T-helper 1 cell treated with Interleukin-12 subunit alpha and Interleukin-12 subunit beta and Interleukin-4 antibody, amounts not matched to agents 30 μg/mL and 1 μg/mL, for 36 hours (primary cell): ENCODE measurements at regions not wholly inside any gene's neighbourhood (a gene's known extent, or its start where the extent isn't known, plus 50 kb on each side); places are given as distances from the start of the nearest gene placed in this dataset.

Source experiments
- H3K27ac Mint-ChIP-seq: one replicate; pipeline ENCODE4 v1.8.0; 2021; ENCODE audit warnings: mild to moderate bottlenecking, mixed read lengths
- H3K27me3 Mint-ChIP-seq: one replicate; pipeline ENCODE4 v1.8.0; 2021; ENCODE audit warnings: low read depth, mixed read lengths
- H3K36me3 Mint-ChIP-seq: one replicate; pipeline ENCODE4 v1.8.0; 2021; ENCODE audit warnings: low read depth, mixed read lengths
- H3K4me1 Mint-ChIP-seq: one replicate; pipeline ENCODE4 v1.8.0; 2021; ENCODE audit warnings: low read depth, mixed read lengths
- H3K4me3 Mint-ChIP-seq: one replicate; pipeline ENCODE4 v1.8.0; 2021; ENCODE audit warnings: mild to moderate bottlenecking, moderate library complexity, mixed read lengths
- H3K9me3 Mint-ChIP-seq: one replicate; pipeline ENCODE4 v1.8.0; 2021; ENCODE audit warnings: mixed read lengths

DNA sequence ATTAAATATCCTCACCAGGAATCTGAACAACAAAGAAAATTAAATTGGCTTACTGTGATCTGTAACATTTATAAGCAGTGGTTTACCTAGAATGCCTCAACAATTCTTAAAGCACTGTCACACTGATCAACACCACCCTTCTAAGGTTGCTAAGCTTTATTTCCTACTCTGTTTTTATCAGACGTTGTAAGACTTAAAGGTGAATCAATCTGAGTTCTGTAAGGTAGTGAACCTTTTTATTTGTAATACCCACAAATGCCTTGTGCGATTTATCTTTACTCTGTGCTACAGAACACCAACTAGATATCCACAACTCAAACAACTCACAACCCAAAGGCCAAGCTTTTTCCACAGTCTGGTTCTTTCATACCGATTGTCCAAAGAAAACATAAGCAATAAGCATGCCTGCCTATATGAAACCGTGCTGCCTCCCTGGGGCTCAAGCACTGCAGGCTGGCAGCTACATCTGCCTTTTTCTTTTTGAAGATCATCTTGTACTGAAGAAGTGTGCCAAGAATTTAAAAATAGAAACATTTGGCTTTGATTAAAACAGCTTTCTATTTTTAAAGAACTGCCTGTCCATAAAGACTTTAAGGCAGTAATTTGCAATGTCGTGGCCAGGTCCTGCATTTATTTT is 490.7 kb downstream of the NUP35 start:
- no peaks in the 10 kb centered on the region for H3K36me3 Mint-ChIP-seq
- no peaks in the 10 kb centered on the region for H3K27me3 Mint-ChIP-seq
- H3K27ac Mint-ChIP-seq = no peak overlapping the region
- peaks cover 16% of the 10 kb centered on the region for H3K9me3 Mint-ChIP-seq
- no peak overlapping the region for H3K4me3 Mint-ChIP-seq
- H3K4me1 Mint-ChIP-seq = no peaks in the 10 kb centered on the region

DNA sequence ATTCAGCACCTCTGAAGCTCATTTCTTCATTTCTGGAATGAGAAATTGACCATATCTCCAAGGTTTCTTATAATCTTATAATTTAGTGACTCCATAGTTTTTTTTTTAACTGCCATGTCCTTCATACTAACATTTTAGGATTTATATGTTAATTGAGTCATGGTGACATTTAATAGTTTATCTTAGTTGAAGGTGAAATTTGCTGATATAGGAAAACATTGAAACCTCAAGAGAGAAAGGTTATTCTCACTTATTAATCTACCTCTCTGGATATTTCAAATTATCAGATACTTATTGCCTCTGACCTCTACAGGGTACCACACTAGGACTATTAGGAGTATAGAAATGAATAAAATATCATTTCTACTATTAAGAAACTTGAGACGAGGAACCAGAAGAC is 499.0 kb downstream of the NUP35 start:
- H3K4me1 Mint-ChIP-seq = no peaks in the 10 kb centered on the region
- H3K4me3 Mint-ChIP-seq = no peak overlapping the region
- no peak overlapping the region for H3K27ac Mint-ChIP-seq
- peaks cover 20% of the 10 kb centered on the region for H3K9me3 Mint-ChIP-seq
- H3K36me3 Mint-ChIP-seq = no peaks in the 10 kb centered on the region
- H3K27me3 Mint-ChIP-seq = no peaks in the 10 kb centered on the region

- no peaks in the 10 kb centered on the region for H3K4me1 Mint-ChIP-seq
- H3K27me3 Mint-ChIP-seq = no peaks in the 10 kb centered on the region
Measured at GRCh38 chr2:183630964-183631363, 506.7 kb downstream of the NUP35 start.

DNA sequence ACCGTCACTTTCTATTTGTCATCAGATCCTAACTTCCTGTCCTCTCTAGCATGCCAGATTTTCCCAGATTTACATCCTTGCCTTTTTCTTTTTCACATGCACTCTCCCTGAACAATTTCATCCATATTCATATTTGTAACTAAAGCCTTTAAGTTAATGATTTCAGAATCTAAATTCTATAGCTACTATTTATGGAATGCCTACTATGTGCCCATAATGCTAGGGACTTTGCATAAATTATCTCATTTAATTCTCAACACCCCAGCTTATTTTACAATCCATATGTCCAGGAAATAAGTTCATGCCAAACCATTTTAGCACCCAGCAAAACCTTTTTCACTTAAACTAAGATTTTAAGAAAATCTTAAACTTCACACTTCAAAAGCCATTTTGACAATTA is 531.9 kb downstream of the NUP35 start:
- Mint-ChIP-seq H3K9me3 (peaks cover 6% of the 10 kb centered on the region), H3K27me3 (no peaks in the 10 kb centered on the region), H3K27ac (no peak overlapping the region), H3K4me3 (no peak overlapping the region), H3K4me1 (no peaks in the 10 kb centered on the region), H3K36me3 (no peaks in the 10 kb centered on the region)

More at GRCh38 chr2:183630964-183631363, 506.7 kb downstream of the NUP35 start:
- Mint-ChIP-seq H3K36me3 (no peaks in the 10 kb centered on the region), H3K9me3 (no peaks in the 10 kb centered on the region), H3K4me3 (no peak overlapping the region), H3K27ac (no peak overlapping the region)

DNA sequence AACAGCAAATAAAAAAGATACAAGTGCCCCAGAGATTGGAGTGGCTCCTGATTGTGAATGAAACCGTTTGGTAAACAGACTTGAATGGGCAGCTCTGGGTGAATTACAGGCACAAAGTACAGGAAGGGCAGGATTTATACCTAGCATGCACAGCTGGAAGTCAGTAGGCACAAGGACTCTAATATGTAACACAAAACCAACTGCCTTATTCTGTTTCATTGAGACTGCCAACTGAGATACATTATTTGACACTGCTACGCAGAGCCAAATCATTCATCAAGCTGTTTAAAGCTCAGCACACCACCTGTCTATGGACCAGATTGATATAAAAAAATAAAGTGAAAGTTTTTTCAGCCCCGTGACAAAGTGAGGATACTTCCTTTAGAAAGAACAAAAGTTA is 541.2 kb downstream of the NUP35 start:
- H3K36me3 Mint-ChIP-seq = no peaks in the 10 kb centered on the region
- H3K27me3 Mint-ChIP-seq = no peaks in the 10 kb centered on the region
- no peaks in the 10 kb centered on the region for H3K9me3 Mint-ChIP-seq
- H3K4me1 Mint-ChIP-seq = no peaks in the 10 kb centered on the region
- no peak overlapping the region for H3K4me3 Mint-ChIP-seq
- H3K27ac Mint-ChIP-seq = no peak overlapping the region

DNA sequence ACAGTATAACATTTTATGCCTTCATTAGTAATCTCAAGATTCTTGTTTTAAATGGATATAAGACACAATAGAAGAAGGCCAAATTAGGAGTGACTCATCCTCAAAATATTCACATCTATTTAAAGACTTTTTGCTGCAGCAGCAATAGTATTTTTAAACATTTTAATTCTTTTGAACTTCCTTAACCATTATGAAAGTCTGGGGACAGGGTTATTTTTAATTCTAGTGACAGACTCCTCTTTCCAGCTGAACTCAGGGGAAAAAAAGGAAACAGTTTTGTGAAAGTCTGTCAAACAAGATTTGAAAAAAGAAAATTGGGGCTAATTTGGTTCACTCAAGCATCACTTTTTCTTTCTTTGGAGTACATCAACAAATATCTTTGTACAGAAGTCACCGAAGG is 541.8 kb downstream of the NUP35 start:
- Mint-ChIP-seq H3K9me3 (no peaks in the 10 kb centered on the region), H3K36me3 (no peaks in the 10 kb centered on the region), H3K4me1 (no peaks in the 10 kb centered on the region), H3K27me3 (no peaks in the 10 kb centered on the region), H3K27ac (no peak overlapping the region), H3K4me3 (no peak overlapping the region)

GRCh38 chr2:183671233-183671632 is 547.0 kb downstream of the NUP35 start:
- Mint-ChIP-seq H3K27me3 (no peaks in the 10 kb centered on the region), H3K4me1 (no peaks in the 10 kb centered on the region), H3K36me3 (no peaks in the 10 kb centered on the region), H3K9me3 (no peaks in the 10 kb centered on the region), H3K4me3 (no peak overlapping the region), H3K27ac (no peak overlapping the region)

GRCh38 chr2:183678908-183679307 is 554.7 kb downstream of the NUP35 start:
- Mint-ChIP-seq H3K9me3 (no peaks in the 10 kb centered on the region), H3K4me1 (no peaks in the 10 kb centered on the region), H3K27me3 (no peaks in the 10 kb centered on the region), H3K27ac (no peak overlapping the region), H3K4me3 (no peak overlapping the region), H3K36me3 (no peaks in the 10 kb centered on the region)

GRCh38 chr2:183680573-183680972 is 556.3 kb downstream of the NUP35 start:
- Mint-ChIP-seq H3K36me3 (no peaks in the 10 kb centered on the region), H3K27ac (no peak overlapping the region), H3K4me3 (no peak overlapping the region), H3K4me1 (no peaks in the 10 kb centered on the region), H3K9me3 (no peaks in the 10 kb centered on the region), H3K27me3 (no peaks in the 10 kb centered on the region)

DNA sequence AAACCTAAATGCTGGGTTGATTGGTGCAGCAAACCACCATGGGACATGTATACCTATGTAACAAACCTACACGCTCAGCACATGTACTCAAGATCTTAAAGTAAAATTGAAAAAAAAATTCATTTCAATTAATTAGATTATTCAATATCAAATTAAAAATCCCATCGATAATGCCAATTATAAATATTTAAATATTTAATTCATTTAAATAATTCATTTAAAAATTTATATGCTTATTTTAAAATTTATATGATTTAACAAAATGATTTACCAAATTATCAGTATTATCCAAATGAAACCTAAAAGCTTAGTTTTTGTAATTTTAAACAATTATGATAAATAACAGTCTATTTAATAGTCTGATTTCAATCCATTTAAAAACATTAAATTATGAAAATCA is 560.4 kb downstream of the NUP35 start:
- Mint-ChIP-seq H3K27me3 (no peaks in the 10 kb centered on the region), H3K9me3 (no peaks in the 10 kb centered on the region), H3K4me1 (no peaks in the 10 kb centered on the region), H3K4me3 (no peak overlapping the region), H3K36me3 (no peaks in the 10 kb centered on the region), H3K27ac (no peak overlapping the region)

GRCh38 chr2:183696028-183696427 is 571.8 kb downstream of the NUP35 start:
- H3K27ac Mint-ChIP-seq = no peak overlapping the region
- no peaks in the 10 kb centered on the region for H3K36me3 Mint-ChIP-seq
- H3K4me1 Mint-ChIP-seq = no peaks in the 10 kb centered on the region
- no peaks in the 10 kb centered on the region for H3K27me3 Mint-ChIP-seq
- no peak overlapping the region for H3K4me3 Mint-ChIP-seq
- H3K9me3 Mint-ChIP-seq = peaks cover 9% of the 10 kb centered on the region

- no peaks in the 10 kb centered on the region for H3K27me3 Mint-ChIP-seq
- H3K36me3 Mint-ChIP-seq = no peaks in the 10 kb centered on the region
- H3K4me3 Mint-ChIP-seq = no peak overlapping the region
- no peak overlapping the region for H3K27ac Mint-ChIP-seq
- H3K9me3 Mint-ChIP-seq = peaks cover 7% of the 10 kb centered on the region
- no peaks in the 10 kb centered on the region for H3K4me1 Mint-ChIP-seq
Measured at GRCh38 chr2:183709829-183710228, 585.6 kb downstream of the NUP35 start.

DNA sequence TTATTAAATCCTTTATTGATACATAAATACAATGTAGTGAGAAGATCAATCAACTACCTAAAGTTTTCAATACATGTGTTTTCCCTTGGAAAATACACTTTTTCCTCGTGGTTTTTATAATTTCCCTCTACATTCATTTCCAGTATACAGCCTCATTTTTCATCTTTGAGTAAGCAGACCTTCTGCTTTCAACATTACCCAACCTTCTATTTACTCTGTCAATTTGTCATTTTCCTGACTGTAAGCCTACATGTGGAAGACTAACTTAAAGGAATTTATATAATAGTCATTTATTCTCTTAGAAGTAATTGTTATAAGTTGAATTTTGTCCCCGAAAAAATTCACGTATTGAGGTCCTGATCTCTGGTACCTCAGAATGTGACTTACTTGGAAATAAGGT is 594.0 kb downstream of the NUP35 start:
- Mint-ChIP-seq H3K27me3 (no peaks in the 10 kb centered on the region), H3K4me3 (no peak overlapping the region), H3K9me3 (no peaks in the 10 kb centered on the region), H3K4me1 (no peaks in the 10 kb centered on the region), H3K36me3 (no peaks in the 10 kb centered on the region), H3K27ac (no peak overlapping the region)

- H3K27me3 Mint-ChIP-seq = no peaks in the 10 kb centered on the region
- no peak overlapping the region for H3K27ac Mint-ChIP-seq
- no peaks in the 10 kb centered on the region for H3K9me3 Mint-ChIP-seq
- no peaks in the 10 kb centered on the region for H3K4me1 Mint-ChIP-seq
- no peak overlapping the region for H3K4me3 Mint-ChIP-seq
- no peaks in the 10 kb centered on the region for H3K36me3 Mint-ChIP-seq
Measured at GRCh38 chr2:183723278-183723677, 599.0 kb downstream of the NUP35 start.

GRCh38 chr2:183729380-183729779 is 605.1 kb downstream of the NUP35 start:
- H3K4me1 Mint-ChIP-seq = no peaks in the 10 kb centered on the region
- no peaks in the 10 kb centered on the region for H3K27me3 Mint-ChIP-seq
- no peaks in the 10 kb centered on the region for H3K9me3 Mint-ChIP-seq
- H3K36me3 Mint-ChIP-seq = no peaks in the 10 kb centered on the region
- H3K4me3 Mint-ChIP-seq = no peak overlapping the region
- H3K27ac Mint-ChIP-seq = no peak overlapping the region

DNA sequence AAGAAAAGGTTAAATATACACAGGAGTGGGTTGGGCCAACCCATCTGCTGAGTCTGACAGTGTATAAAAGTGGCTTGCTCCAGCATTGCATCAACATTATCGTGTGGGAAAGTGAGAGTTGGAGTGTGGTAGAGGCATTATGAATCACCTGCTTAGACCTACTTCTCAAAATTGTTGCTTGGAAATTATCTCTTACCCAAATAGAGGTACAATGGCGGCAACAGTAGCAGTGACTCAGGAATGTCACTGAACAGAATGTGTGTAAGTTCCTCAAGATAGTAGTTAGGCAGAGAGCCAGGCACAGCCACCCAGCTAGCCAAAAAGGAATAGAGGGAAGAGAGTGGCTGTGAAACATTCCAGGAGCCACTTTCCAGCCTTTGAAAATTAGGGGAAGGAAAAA is 616.0 kb downstream of the NUP35 start:
- H3K27me3 Mint-ChIP-seq = no peaks in the 10 kb centered on the region
- no peak overlapping the region for H3K4me3 Mint-ChIP-seq
- no peak overlapping the region for H3K27ac Mint-ChIP-seq
- H3K4me1 Mint-ChIP-seq = no peaks in the 10 kb centered on the region
- no peaks in the 10 kb centered on the region for H3K36me3 Mint-ChIP-seq
- H3K9me3 Mint-ChIP-seq = no peaks in the 10 kb centered on the region
